NCI-H2107 treated with DMSO at 0.1 percent for 48 hours (cell line): ENCODE measurements at regions not wholly inside any gene's neighbourhood (a gene's known extent, or its start where the extent isn't known, plus 50 kb on each side); places are given as distances from the start of the nearest gene placed in this dataset.

Experiments
- DNase-seq: peaks from one replicate; lab custom pipeline; 2025; ENCODE audit not compliant: unreplicated experiment; lab: John Stamatoyannopoulos, UW

- DNase-seq, result no peak
Observed at GRCh38 chrX:130974323-130974722, 71.3 kb upstream of the ENOX2 start.

- peak; percentile 44 for DNase-seq
Observed at GRCh38 chrX:130975947-130976346, 72.9 kb upstream of the ENOX2 start.

- no peak for DNase-seq
Observed at GRCh38 chrX:130981836-130982235, 76.3 kb upstream of the ARHGAP36 start.

- no peak for DNase-seq
Observed at GRCh38 chrX:130984782-130985181, 73.4 kb upstream of the ARHGAP36 start.

- no peak for DNase-seq
Observed at GRCh38 chrX:130987241-130987640, 70.9 kb upstream of the ARHGAP36 start.

GRCh38 chrX:130990723-130991122 lies 67.4 kb upstream of the ARHGAP36 start:
- no peak for DNase-seq

- no peak for DNase-seq
Observed at GRCh38 chrX:130994671-130995070, 63.5 kb upstream of the ARHGAP36 start.

- no peak for DNase-seq
Observed at GRCh38 chrX:130995439-130995838, 62.7 kb upstream of the ARHGAP36 start.

- no peak for DNase-seq
Observed at GRCh38 chrX:130997314-130997713, 60.8 kb upstream of the ARHGAP36 start.

- DNase-seq, result no peak
Observed at GRCh38 chrX:130999360-130999759, 58.8 kb upstream of the ARHGAP36 start.
